Tibial artery (tissue), 4 donors: ENCODE measurements at regions not wholly inside any gene's neighbourhood (a gene's known extent, or its start where the extent isn't known, plus 50 kb on each side); places are given as distances from the start of the nearest gene placed in this dataset.

ENCODE experiments used
- DNase-seq, 2 donors: peaks; one replicate each; pipeline ENCODE4 v3.0.0-alpha.2; 2019
- H3K27ac ChIP-seq, 2 donors: fragments of 200-600 bp; sonication (generic) in 1 of 2; 1 replicate in 1 of 2; 2 replicates in 1 of 2; pipeline ENCODE4 v1.5.1; 2018 to 2019; ENCODE audit warnings: mild to moderate bottlenecking in 1 of 2
- H3K27me3 ChIP-seq, 2 donors: fragments of 200-600 bp; sonication (generic) in 1 of 2; one replicate each; pipeline versions ENCODE4 v1.5.1 to v1.6.0; 2016 to 2019
- H3K36me3 ChIP-seq, 3 donors: fragments of 200-600 bp; sonication (generic) in 2 of 3; one replicate each; pipeline ENCODE4 v1.5.1; 2016 to 2019; ENCODE audit warnings: mild to moderate bottlenecking in 2 of 3
- H3K4me1 ChIP-seq, 4 donors: fragments of 200-600 bp; sonication (generic) in 2 of 4; 1 replicate in 3 of 4; 2 replicates in 1 of 4; pipeline ENCODE4 v1.5.1; 2016 to 2019
- H3K4me3 ChIP-seq, 2 donors: fragments of 200-600 bp; sonication (generic) in 1 of 2; 1 replicate in 1 of 2; 2 replicates in 1 of 2; pipeline ENCODE4 v1.5.1; 2018 to 2019; ENCODE audit warnings: mild to moderate bottlenecking in 2 of 2
- H3K9me3 ChIP-seq, 3 donors: fragments of 200-600 bp; sonication (generic) in 1 of 3; one replicate each; pipeline ENCODE4 v1.5.1; 2016 to 2019
- CTCF ChIP-seq, 2 experiments: fragments of 200-600 bp in 1 of 2; fragments of 450-650 bp in 1 of 2; IDR thresholded peaks; one replicate each; pipeline ENCODE4 v1.5.1; 2017 to 2019; ENCODE audit warnings: antibody characterized with exemption in 2 of 2, mild to moderate bottlenecking in 1 of 2, moderate library complexity in 1 of 2
- intact Hi-C: fragments of 100-400 bp; cut with DNase I; formaldehyde crosslinking; loops from one replicate; pipeline ENCODE4 v1.15.0; 2023; ENCODE audit warnings: low total_unique reads

- Histone ChIP-seq H3K4me3 (no peak overlapping the region), H3K36me3 (no peaks in the 10 kb centered on the region), H3K27ac (no peak overlapping the region), H3K4me1 (no peaks in the 10 kb centered on the region), H3K27me3 (no peaks in the 10 kb centered on the region), H3K9me3 (no peaks in the 10 kb centered on the region)
- no peak for DNase-seq
- intact Hi-C loops, result no loop called here
- no peak for TF ChIP-seq CTCF (IDR thresholded peaks at IDR 0.05)
Measured at GRCh38 chr4:110823251-110823650, 200.4 kb upstream of the PITX2 start.

GRCh38 chr4:110824344-110824743 lies 201.5 kb upstream of the PITX2 start:
- no peaks in the 10 kb centered on the region for H3K4me1 ChIP-seq
- intact Hi-C loops, result no loop called here
- no peak for TF ChIP-seq CTCF (IDR thresholded peaks at IDR 0.05)

GRCh38 chr4:110826656-110827055 lies 203.8 kb upstream of the PITX2 start:
- Histone ChIP-seq H3K27me3 (no peaks in the 10 kb centered on the region), H3K9me3 (peaks cover 0 to 6% (median 0%) of the 10 kb centered on the region in 3 donors), H3K4me3 (no peak overlapping the region), H3K4me1 (no peaks in the 10 kb centered on the region), H3K27ac (no peak overlapping the region), H3K36me3 (no peaks in the 10 kb centered on the region)
- TF ChIP-seq CTCF (IDR thresholded peaks at IDR 0.05), result no peak
- no peak for DNase-seq
- intact Hi-C loops, result no loop called here

More at GRCh38 chr4:110824344-110824743, 201.5 kb upstream of the PITX2 start:
- Histone ChIP-seq H3K27ac (no peak overlapping the region), H3K27me3 (no peaks in the 10 kb centered on the region), H3K36me3 (no peaks in the 10 kb centered on the region), H3K4me3 (no peak overlapping the region), H3K9me3 (peaks cover 0 to 5% (median 0%) of the 10 kb centered on the region in 3 donors)
- no peak for DNase-seq

GRCh38 chr4:110830461-110830860 lies 207.6 kb upstream of the PITX2 start:
- no peak for DNase-seq
- intact Hi-C loops, result no loop called here
- no peak for TF ChIP-seq CTCF (IDR thresholded peaks at IDR 0.05)
- peaks cover 0 to 6% (median 0%) of the 10 kb centered on the region in 3 donors for H3K9me3 ChIP-seq
- H3K27me3 ChIP-seq, result no peaks in the 10 kb centered on the region
- no peaks in the 10 kb centered on the region for H3K4me1 ChIP-seq
- no peak overlapping the region for H3K4me3 ChIP-seq
- H3K27ac ChIP-seq, result no peak overlapping the region
- no peaks in the 10 kb centered on the region for H3K36me3 ChIP-seq

GRCh38 chr4:110837896-110838450 lies 215.1 kb upstream of the PITX2 start:
- intact Hi-C loops, result no loop called here
- H3K9me3 ChIP-seq, result no peaks in the 10 kb centered on the region
- no peaks in the 10 kb centered on the region for H3K4me1 ChIP-seq
- TF ChIP-seq CTCF (IDR thresholded peaks at IDR 0.05), result no peak
- DNase-seq, result no peak
- no peak overlapping the region for H3K27ac ChIP-seq
- no peaks in the 10 kb centered on the region for H3K27me3 ChIP-seq
- H3K4me3 ChIP-seq, result no peak overlapping the region
- no peaks in the 10 kb centered on the region for H3K36me3 ChIP-seq

GRCh38 chr4:110840221-110840654 lies 217.4 kb upstream of the PITX2 start:
- DNase-seq, result no peak
- Histone ChIP-seq H3K36me3 (no peaks in the 10 kb centered on the region), H3K27me3 (no peaks in the 10 kb centered on the region), H3K4me3 (no peak overlapping the region), H3K9me3 (no peaks in the 10 kb centered on the region), H3K27ac (no peak overlapping the region), H3K4me1 (no peaks in the 10 kb centered on the region)
- TF ChIP-seq CTCF (IDR thresholded peaks at IDR 0.05), result no peak
- intact Hi-C loops, result no loop called here
